ENCODE measurements at regions not wholly inside any gene's neighbourhood (a gene's known extent, or its start where the extent isn't known, plus 50 kb on each side); places are given as distances from the start of the nearest gene placed in this dataset.

- CTCF ChIA-PET, result interaction anchor here (0.7 to 1.4 kb wide), 3 partner anchors 11 to 442 kb away, joined by 3 to 8 read pairs (median 3); no protein-coding TSS in a partner anchor
These were observed 183.6 kb downstream of the UACA start for GRCh38 chr15:70579766-70580165.

More at GRCh38 chr15:70579766-70580165, 183.6 kb downstream of the UACA start:
- Histone ChIP-seq H3K27ac (ENCODE audit: control insufficient read depth, insufficient read depth) (no peak overlapping the region), H4K20me1 (ENCODE audit: control insufficient read depth, insufficient read depth) (no peaks in the 10 kb centered on the region), H3K9ac (ENCODE audit: control insufficient read depth, insufficient read depth, low read length) (no peak overlapping the region), H2AFZ (ENCODE audit: control insufficient read depth, low read depth, low read length) (no peak overlapping the region), H3K27me3 (replicated peaks in 1 of 2; ENCODE audit: control insufficient read depth in 2 of 2, insufficient read depth in 2 of 2, low read length in 1 of 2) (peaks cover 0 to 2% of the 10 kb centered on the region in 2 experiments; a peak in 2 of 4 replicates), H3K9me3 (replicated peaks; ENCODE audit: control insufficient read depth, insufficient read depth, low read length) (no peaks in the 10 kb centered on the region), H3K4me3 (no peak overlapping the region), H3K36me3 (ENCODE audit: control insufficient read depth in 2 of 2, insufficient read depth in 2 of 2, low read length in 1 of 2) (no peaks in the 10 kb centered on the region), H3K4me1 (ENCODE audit: control insufficient read depth, insufficient read depth, low read length) (no peaks in the 10 kb centered on the region), H3K79me2 (ENCODE audit: control insufficient read depth, insufficient read depth, low read length) (no peaks in the 10 kb centered on the region), H3K4me2 (ENCODE audit: control insufficient read depth, insufficient read depth) (no peak overlapping the region)
- ChIA-PET POLR2A (no interaction called here), SMC1A (ENCODE audit: uncharacterized antibody, unreplicated experiment) (no interaction called here), RAD21 (ENCODE audit: unreplicated experiment) (interaction anchor here (1.1 kb wide), 1 partner anchor 51 kb away, joined by 3 read pairs; no protein-coding TSS in a partner anchor)
- TF ChIP-seq NBN (IDR thresholded peaks at IDR 0.05) (no peak), RBBP5 (conservative IDR thresholded peaks at IDR 0.05) (no peak), RELB (IDR thresholded peaks at IDR 0.05; ENCODE audit: low read depth) (no peak), DPF2 (IDR thresholded peaks at IDR 0.05) (no peak), ASH2L (IDR thresholded peaks at IDR 0.05; ENCODE audit: borderline replicate concordance, low read depth) (no peak), BRCA1 (IDR thresholded peaks at IDR 0.05; ENCODE audit: low read depth, low read length) (no peak), ATF3 (IDR thresholded peaks at IDR 0.05; ENCODE audit: borderline replicate concordance, extremely low read depth, low read depth, low read length) (no peak), SREBF2 (IDR thresholded peaks at IDR 0.05; ENCODE audit: low read length) (no peak), ZNF207 (IDR thresholded peaks at IDR 0.05; ENCODE audit: borderline replicate concordance) (no peak), IRF3 (IDR thresholded peaks at IDR 0.05) (no peak), CEBPB (IDR thresholded peaks at IDR 0.05; ENCODE audit: borderline replicate concordance in 1 of 2, low read depth in 2 of 2, low read length in 2 of 2) (no peak), MEF2B (IDR thresholded peaks at IDR 0.05; ENCODE audit: partially characterized antibody, poor library complexity, severe bottlenecking) (no peak), E2F8 (IDR thresholded peaks at IDR 0.05; ENCODE audit: low read depth, partially characterized antibody) (no peak), MYB (IDR thresholded peaks at IDR 0.05; ENCODE audit: borderline replicate concordance, low read depth, low read length) (no peak), MXI1 (IDR thresholded peaks at IDR 0.05; ENCODE audit: low read depth, low read length) (no peak)
- in situ Hi-C loops (cut with MboI) (no loop called here), intact Hi-C loops (cut with micrococcal nuclease; ENCODE audit: unreplicated experiment) (no loop called here)
- no TSS peak for BruUV-seq (replicated peaks)
- FAIRE-seq, result no peak
- 33% methylated on average over 3 of the region's 3 CpGs for WGBS (ENCODE audit: insufficient coverage, insufficient replicate concordance, low lambda C conversion rate, missing lambda C conversion rate)
- ATAC-seq, result no peak
- DNase-seq (ENCODE audit: low read depth, low spot score), result no peak
